Esophagus muscularis mucosa (tissue), 4 donors: ENCODE measurements at regions not wholly inside any gene's neighbourhood (a gene's known extent, or its start where the extent isn't known, plus 50 kb on each side); places are given as distances from the start of the nearest gene placed in this dataset.
"Not testable (repeated sequence)": the region's sequence is repeated elsewhere in the genome, so short reads cannot be mapped to it uniquely, and the experiment has no call there.

Experiments used
- DNase-seq: peaks from one replicate; pipeline ENCODE4 v3.0.0-alpha.2; 2017; ENCODE audit errors: extremely low spot score
- H3K27ac ChIP-seq, 4 donors: fragments of 200-600 bp; sonication (generic); replicated peaks in 1 of 4; 1 replicate in 3 of 4; 2 replicates in 1 of 4; pipeline ENCODE4 v1.5.1; 2016 to 2019; ENCODE audit warnings: mild to moderate bottlenecking in 1 of 4
- H3K27me3 ChIP-seq, 4 donors: fragments of 200-600 bp; sonication (generic); one replicate each; pipeline versions ENCODE4 v1.5.1 to v1.6.0; 2016 to 2019
- H3K36me3 ChIP-seq, 4 donors: fragments of 200-600 bp; sonication (generic); one replicate each; pipeline ENCODE4 v1.5.1; 2016 to 2019
- H3K4me1 ChIP-seq, 4 donors: fragments of 200-600 bp; sonication (generic); one replicate each; pipeline ENCODE4 v1.5.1; 2016 to 2019
- H3K4me3 ChIP-seq, 4 donors: fragments of 200-600 bp; sonication (generic); 1 replicate in 2 of 4; 2 replicates in 2 of 4; pipeline ENCODE4 v1.5.1; 2016 to 2019; ENCODE audit warnings: mild to moderate bottlenecking in 4 of 4, moderate library complexity in 1 of 4
- H3K9me3 ChIP-seq, 4 donors: fragments of 200-600 bp; sonication (generic); 1 replicate in 3 of 4; 2 replicates in 1 of 4; pipeline ENCODE4 v1.5.1; 2016 to 2019
- CTCF ChIP-seq, 3 experiments: fragments of 200-600 bp in 2 of 3; fragments of 450-650 bp in 1 of 3; sonication (generic) in 2 of 3; IDR thresholded peaks; one replicate each; pipeline ENCODE4 v1.5.1; 2017 to 2019; ENCODE audit warnings: antibody characterized with exemption in 3 of 3, mild to moderate bottlenecking in 2 of 3, moderate library complexity in 1 of 3
- EP300 ChIP-seq: sonication (generic); formaldehyde crosslinking; IDR thresholded peaks from one replicate; pipeline ENCODE4 v1.6.1; 2017; ENCODE audit warnings: antibody characterized with exemption
- POLR2A ChIP-seq: fragments of 450-650 bp; IDR thresholded peaks from one replicate; pipeline ENCODE4 v1.6.1; 2017; ENCODE audit warnings: antibody characterized with exemption, moderate library complexity, mild to moderate bottlenecking, low read depth
- POLR2AphosphoS5 ChIP-seq, 2 donors: sonication (generic); formaldehyde crosslinking; IDR thresholded peaks; one replicate each; pipeline ENCODE4 v1.6.1; 2017; ENCODE audit warnings: antibody characterized with exemption in 2 of 2
- WGBS: methylation state at CpG from one replicate; pipeline ENCODE4 v1.1.5; 2018; 5-methylcytosine and 5-hydroxymethylcytosine counted together
- intact Hi-C: fragments of 100-400 bp; cut with DNase I; formaldehyde crosslinking; loops from one replicate; pipeline ENCODE4 v1.15.1; 2023

- no peak for DNase-seq
- no peak for TF ChIP-seq EP300
- no peak for TF ChIP-seq POLR2AphosphoS5 (IDR thresholded peaks at IDR 0.05)
- no peak for TF ChIP-seq CTCF (IDR thresholded peaks at IDR 0.05)
- TF ChIP-seq POLR2A: no peak
- WGBS: 65% methylated on average over 2 of the region's 2 CpGs
- Histone ChIP-seq H3K36me3 (no peaks in the 10 kb centered on the region), H3K4me1 (no peaks in the 10 kb centered on the region), H3K4me3 (no peak overlapping the region), H3K9me3 (no peaks in the 10 kb centered on the region), H3K27ac (no peak overlapping the region), H3K27me3 (peaks cover 0 to 9% (median 0%) of the 10 kb centered on the region in 4 donors)
- intact Hi-C loops: no loop called here
These were observed 1082.9 kb downstream of the GATA3 start for GRCh38 chr10:9137368-9137767.

- H3K4me3 ChIP-seq, H3K36me3 ChIP-seq, H3K9me3 ChIP-seq, H3K4me1 ChIP-seq, DNase-seq, H3K27me3 ChIP-seq, H3K27ac ChIP-seq, intact Hi-C loops: not testable (repeated sequence)
- 85% methylated on average over 1 of the region's 1 CpG for WGBS
These were observed 1084.3 kb downstream of the GATA3 start for GRCh38 chr10:9138829-9139228.

- no peak overlapping the region for H3K27ac ChIP-seq
- H3K4me1 ChIP-seq: no peaks in the 10 kb centered on the region
- intact Hi-C loops: no loop called here
- H3K27me3 ChIP-seq: peaks cover 0 to 10% (median 0%) of the 10 kb centered on the region in 4 donors
- 18% methylated on average over 3 of the region's 3 CpGs for WGBS
- no peaks in the 10 kb centered on the region for H3K36me3 ChIP-seq
- H3K9me3 ChIP-seq: no peaks in the 10 kb centered on the region
- no peak for DNase-seq
- TF ChIP-seq CTCF (IDR thresholded peaks at IDR 0.05) (no peak), POLR2A (no peak)
- H3K4me3 ChIP-seq: no peak overlapping the region
These were observed 1085.9 kb downstream of the GATA3 start for GRCh38 chr10:9140373-9140772.

GRCh38 chr10:9147475-9147874, 1093.0 kb downstream of the GATA3 start:
- Histone ChIP-seq H3K27ac (no peak overlapping the region), H3K27me3 (peaks cover 0 to 5% (median 0%) of the 10 kb centered on the region in 4 donors), H3K36me3 (no peaks in the 10 kb centered on the region), H3K4me1 (no peaks in the 10 kb centered on the region), H3K4me3 (no peak overlapping the region), H3K9me3 (no peaks in the 10 kb centered on the region)
- no peak for TF ChIP-seq POLR2AphosphoS5 (IDR thresholded peaks at IDR 0.05)
- TF ChIP-seq EP300: no peak
- TF ChIP-seq POLR2A: no peak
- no peak for TF ChIP-seq CTCF (IDR thresholded peaks at IDR 0.05)
- 89% methylated on average over 6 of the region's 6 CpGs for WGBS
- intact Hi-C loops: no loop called here
- no peak for DNase-seq

- TF ChIP-seq POLR2A: no peak
- no peak for TF ChIP-seq EP300
- TF ChIP-seq POLR2AphosphoS5 (IDR thresholded peaks at IDR 0.05): no peak
- no peak for TF ChIP-seq CTCF (IDR thresholded peaks at IDR 0.05)
- no peaks in the 10 kb centered on the region for H3K36me3 ChIP-seq
- no peak overlapping the region for H3K4me3 ChIP-seq
- H3K27me3 ChIP-seq: peaks cover 0 to 14% (median 0%) of the 10 kb centered on the region in 4 donors
- H3K9me3 ChIP-seq: no peaks in the 10 kb centered on the region
- no peak overlapping the region for H3K27ac ChIP-seq
- DNase-seq: no peak
- intact Hi-C loops: no loop called here
- no peaks in the 10 kb centered on the region for H3K4me1 ChIP-seq
These were observed 1094.6 kb downstream of the GATA3 start for GRCh38 chr10:9149134-9149533.

GRCh38 chr10:9153057-9153456, 1098.6 kb downstream of the GATA3 start:
- H3K4me3 ChIP-seq, H3K4me1 ChIP-seq, H3K27ac ChIP-seq, H3K9me3 ChIP-seq, H3K27me3 ChIP-seq, intact Hi-C loops, H3K36me3 ChIP-seq, DNase-seq: not testable (repeated sequence)
- 83% methylated on average over 1 of the region's 1 CpG for WGBS
